ENCODE measurements at regions not wholly inside any gene's neighbourhood (a gene's known extent, or its start where the extent isn't known, plus 50 kb on each side); places are given as distances from the start of the nearest gene placed in this dataset.

- no peak for DNase-seq (ENCODE audit: low read depth, low spot score)
These were observed 338.4 kb downstream of the MN1 start for GRCh38 chr22:27463121-27463660.

DNA sequence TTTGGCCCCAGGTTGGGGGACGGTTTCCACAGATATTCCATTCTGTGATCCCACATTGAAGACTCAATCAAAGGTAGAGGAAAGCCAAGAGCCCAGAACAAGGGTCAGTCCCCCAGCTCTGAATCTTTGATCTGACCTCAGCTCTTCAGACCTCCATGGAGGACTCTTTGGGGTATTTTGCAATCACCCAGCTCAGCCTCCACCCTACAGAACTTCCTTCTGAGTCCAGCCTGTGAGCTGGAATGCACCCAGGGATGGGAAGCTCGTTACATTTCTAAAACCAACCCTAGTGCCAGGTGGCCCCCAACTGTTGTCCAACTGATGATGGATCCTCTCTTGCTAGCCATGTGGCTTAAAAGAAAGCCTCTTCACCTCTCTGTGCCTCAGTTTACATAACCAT is 335.3 kb downstream of the MN1 start:
- DNase-seq (ENCODE audit: low read depth, low spot score): no peak

- no peak for DNase-seq (ENCODE audit: low read depth, low spot score)
These were observed 334.6 kb downstream of the MN1 start for GRCh38 chr22:27466778-27467438.

- DNase-seq (ENCODE audit: low read depth, low spot score): no peak
These were observed 333.8 kb downstream of the MN1 start for GRCh38 chr22:27467711-27468110.

DNA sequence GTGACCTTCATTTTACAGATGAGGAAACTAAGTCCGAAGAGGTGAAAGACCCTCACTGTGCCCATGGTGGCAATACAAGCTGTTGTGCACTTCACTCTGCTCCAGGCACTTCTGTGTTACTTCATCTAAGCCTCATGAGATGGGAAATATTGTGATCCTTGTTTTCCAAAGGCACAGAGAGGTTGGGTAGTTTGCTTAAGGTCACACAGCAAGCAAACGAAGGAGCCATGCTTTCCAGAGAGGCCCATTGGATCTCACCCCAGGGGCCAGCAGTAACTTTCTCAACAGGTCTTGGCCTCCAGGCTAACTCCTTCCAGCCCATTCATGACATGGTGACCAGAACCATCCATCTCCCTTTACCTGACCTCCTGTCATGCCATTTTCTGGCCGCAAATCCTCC is 332.8 kb downstream of the MN1 start:
- DNase-seq (ENCODE audit: low read depth, low spot score): no peak

- DNase-seq (ENCODE audit: low read depth, low spot score): no peak
These were observed 331.3 kb downstream of the MN1 start for GRCh38 chr22:27470169-27470772.

DNA sequence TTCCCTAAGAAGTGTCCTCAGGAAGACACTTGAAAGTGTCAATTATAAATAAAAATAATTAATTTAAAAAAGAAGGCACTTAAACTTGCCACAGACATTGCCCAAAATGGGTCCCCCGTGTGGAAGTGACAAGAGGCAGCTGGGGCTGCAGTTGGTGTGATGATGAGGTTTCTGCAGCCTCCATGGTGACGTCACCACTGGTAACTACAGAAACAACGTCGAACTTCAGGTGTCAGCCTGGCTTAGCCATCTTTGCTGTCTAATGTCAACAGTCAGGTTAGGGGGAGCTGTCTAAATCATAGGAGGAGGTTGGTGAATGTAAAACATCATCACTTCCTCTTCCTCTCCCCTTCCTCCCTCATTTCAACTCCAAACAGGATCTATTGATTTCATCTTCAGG is 328.6 kb downstream of the MN1 start:
- DNase-seq (ENCODE audit: low read depth, low spot score): no peak

GRCh38 chr22:27473533-27473932 is 328.0 kb downstream of the MN1 start:
- DNase-seq (ENCODE audit: low read depth, low spot score): no peak

GRCh38 chr22:27474112-27474571 is 327.4 kb downstream of the MN1 start:
- no peak for DNase-seq (ENCODE audit: low read depth, low spot score)

DNA sequence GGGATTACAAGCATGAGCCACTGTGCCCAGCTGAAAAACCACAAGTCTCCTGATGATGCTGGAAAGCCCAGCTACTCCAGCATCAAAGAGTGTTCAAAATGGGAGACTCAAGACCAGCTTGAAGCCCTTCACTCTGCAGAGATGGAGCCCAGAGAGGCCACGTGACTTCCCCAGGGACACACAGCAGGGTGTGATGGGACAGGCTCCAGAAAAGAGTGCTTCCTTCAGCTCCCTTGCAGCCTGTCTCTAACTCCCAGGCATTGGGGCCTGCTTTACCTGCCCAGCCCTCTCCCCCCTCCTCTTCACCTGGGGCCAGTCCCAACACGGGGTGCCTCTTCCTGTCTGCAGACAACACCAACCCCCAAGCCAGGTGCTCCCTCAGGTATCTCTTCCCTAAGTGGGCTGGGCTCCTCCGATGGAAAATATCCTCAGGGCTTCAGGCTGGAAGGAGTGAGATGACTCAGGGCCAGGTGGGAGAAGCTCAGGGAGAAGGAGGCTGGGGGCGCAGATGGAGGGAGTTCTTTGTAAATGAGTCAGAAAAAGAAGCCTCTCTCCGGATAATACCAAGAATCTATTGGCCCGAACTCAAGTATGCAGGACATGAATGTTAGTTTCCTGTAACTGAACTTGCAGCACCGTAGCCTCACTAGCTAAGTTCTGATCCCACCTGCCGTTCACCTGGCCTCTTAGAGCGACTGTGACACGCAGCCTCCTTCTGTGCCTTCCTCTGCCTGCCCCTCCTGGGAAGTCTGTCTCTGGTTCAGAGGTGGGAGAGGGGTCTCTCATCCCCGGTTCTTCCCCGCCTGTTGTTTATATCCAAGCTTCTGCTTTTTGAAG is 326.6 kb downstream of the MN1 start:
- DNase-seq (ENCODE audit: low read depth, low spot score): peak; percentile 68

GRCh38 chr22:27475548-27475897 is 326.0 kb downstream of the MN1 start:
- no peak for DNase-seq (ENCODE audit: low read depth, low spot score)

DNA sequence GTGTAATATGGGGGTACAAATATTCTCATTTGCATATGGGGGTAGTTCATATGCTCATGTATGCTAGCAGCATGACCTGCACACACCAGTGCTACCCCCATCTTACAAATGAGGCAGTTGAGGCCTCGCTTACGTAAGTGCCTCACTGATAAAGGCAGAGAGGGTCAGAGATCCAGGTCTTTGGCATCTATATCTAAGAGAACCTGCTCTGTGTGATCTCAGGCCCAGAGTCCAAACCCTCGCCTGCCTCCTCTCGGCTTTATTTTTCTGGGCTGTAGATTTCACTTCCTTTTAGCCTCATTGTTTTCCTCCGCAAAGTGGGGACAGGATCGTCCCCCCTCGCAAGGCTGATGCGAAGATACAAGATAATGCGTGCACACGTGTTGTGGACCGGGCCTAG is 325.2 kb downstream of the MN1 start:
- DNase-seq (ENCODE audit: low read depth, low spot score): no peak

- no peak for DNase-seq (ENCODE audit: low read depth, low spot score)
These were observed 324.8 kb downstream of the MN1 start for GRCh38 chr22:27476729-27477128.

DNA sequence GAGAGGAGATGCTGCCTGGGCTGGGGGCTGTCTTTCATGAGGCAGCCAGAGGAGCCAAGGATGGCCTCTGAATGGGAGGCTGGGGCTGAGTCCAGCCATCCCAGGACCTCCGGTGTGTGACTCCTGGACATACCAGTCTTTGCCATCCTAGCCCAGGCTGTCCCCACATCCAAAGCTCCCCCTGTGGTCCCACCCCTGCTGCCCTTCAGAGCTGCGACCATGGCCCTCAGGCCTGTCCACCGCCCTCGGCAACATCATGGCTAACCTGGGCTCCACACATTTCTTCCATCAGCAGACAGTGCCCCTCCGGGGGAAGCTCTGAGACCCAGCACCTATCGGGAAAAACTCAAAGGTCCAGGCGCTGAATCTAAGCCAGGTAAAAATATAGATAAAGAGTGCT is 324.4 kb downstream of the MN1 start:
- no peak for DNase-seq (ENCODE audit: low read depth, low spot score)

DNA sequence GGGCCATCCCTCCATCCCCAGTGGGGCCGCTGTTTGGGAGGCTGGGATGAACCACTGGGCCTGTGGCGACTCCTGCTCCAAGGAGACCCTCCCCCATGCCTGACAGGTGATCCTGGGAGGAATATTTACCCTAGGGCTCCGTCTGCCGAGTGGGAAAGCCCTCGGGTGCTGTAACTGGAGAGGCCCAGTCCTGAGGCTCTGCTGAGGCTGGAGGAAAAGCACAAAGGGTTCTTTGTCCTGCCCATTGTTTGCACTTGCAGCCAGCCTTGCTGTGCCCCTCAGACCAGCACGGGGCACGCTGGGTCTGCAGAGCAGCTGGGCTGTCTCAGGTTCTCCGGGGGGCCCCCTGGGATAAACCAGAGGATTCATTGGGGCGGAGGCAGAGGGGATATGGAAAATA is 321.1 kb downstream of the MN1 start:
- no peak for DNase-seq (ENCODE audit: low read depth, low spot score)

GRCh38 chr22:27482402-27482801 is 319.2 kb downstream of the MN1 start:
- no peak for DNase-seq (ENCODE audit: low read depth, low spot score)

DNA sequence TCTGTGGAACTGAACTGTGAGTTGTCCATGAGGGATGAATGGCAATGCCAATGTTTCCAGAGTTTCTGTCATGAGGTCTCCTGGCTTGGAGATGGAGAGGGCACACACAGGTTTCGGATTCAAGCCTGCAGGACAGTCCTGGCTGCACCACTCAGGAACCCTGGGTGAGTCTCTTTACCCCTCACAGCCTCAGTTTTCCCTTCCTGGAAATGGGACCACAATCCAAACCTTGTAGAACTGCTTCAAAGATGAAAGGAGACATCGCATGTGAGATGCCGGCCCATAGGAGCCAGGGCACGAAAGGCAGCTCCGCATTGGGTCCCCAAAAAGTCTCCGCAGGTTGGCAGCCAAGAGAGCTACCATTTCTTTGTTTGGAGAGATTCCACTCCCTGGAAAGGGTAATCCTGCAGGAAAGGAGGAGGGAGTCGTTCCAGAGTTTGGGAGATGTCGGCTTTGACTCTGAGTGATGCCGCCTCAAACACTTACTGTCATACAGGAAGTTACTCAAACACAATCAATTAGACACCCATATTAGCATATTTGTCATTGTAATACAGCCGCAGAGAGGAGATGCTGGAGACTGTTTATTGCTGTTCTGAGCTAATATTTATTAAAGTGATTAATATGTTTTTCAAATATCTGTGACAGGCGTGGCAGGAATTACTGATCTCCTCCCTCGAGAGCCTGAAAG is 318.3 kb downstream of the MN1 start:
- no peak for DNase-seq (ENCODE audit: low read depth, low spot score)

DNA sequence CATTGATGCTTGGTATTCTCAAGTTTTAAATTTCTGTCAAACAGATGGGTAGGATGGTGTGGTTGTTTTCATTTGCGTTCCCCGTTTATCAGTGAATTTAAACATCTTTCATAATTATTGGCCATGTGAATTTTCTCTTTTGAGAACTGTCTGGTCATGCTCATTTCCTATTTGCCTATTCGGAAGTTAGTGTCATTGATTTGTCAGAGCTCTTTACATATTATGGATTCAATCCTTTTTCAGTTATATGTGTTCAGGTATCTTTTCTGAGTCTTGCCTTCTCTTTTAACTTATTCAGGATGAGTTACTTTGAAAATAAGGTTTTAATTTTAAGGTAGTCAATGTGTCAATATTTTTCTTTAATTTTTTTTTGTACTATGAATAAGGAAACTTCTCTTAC is 315.7 kb downstream of the MN1 start:
- DNase-seq (ENCODE audit: low read depth, low spot score): no peak

DNA sequence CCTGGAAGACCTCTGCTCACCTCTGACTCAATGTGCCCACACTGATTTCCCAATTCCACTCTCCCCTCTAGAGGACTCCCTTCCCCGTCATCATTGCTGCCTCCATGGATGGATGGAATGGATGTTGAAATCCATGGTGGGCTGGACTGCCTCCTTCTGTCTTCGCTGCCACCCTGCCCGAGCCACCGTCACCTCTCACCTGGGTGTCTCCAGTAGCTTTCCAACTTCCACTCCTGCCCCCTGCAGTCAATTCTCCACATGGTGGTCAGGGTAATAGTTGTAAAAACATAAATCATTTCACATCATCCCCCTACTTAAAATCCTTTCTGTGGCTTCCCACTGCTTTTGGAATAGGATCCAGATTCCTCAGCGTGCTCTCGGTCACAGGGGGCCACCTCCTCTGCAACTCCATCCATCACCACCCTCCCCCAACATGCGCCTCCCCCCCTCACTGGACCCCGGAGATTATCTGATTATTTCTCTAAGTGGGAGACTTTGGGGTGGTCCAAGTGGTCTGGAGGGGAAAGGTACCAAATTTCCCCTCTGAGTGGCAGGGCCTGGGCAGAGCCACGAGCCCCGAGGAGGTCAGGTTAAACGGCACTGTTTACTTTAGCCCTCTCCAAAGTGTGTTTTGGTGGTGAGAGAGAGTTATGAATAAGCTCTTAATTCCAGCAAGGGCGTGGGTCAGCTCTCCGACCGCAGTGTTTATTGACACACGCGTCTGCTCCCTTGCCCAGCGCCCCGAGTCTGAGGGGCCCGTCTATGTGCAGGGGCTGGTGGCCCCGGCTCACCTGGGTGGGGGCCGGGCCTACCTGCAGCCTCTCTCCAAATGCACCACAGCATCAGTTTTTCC is 313.7 kb downstream of the MN1 start:
- DNase-seq (ENCODE audit: low read depth, low spot score): no peak

DNA sequence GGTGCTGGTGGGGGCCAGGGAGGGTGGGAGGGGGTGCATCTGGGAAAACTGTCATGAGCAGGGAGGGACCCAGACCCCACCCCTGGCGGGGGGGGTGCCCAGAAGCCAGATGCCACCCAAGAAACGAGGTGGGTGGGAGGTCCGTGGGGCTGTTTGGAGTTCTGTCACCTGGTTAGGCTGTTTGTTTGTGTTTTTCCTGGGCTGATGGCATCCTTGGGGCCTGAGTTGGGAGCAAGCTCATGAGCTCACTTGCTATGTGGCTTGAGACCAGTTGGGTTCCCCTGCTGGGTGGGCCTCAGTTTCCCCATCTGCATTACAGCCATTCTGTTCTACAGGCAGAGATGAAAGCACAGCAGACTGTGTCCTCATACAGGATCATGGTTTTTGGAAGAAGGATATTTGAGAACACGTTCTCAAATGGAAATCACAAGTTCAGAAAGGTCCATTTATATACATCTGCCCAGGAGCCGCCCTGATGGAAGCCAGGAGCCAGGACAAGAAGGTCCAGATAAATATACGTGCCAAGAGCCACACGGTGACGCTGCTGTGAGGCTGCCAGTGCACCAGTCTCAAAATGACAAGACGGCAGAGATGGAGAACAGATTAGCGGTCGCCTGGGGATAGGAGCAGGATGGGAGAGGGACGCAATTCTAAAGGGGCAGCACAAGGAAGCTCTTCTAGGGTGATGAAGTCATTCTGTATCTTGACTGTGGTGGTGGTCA is 312.9 kb downstream of the MN1 start:
- DNase-seq (ENCODE audit: low read depth, low spot score): no peak

Data from pulmonary artery endothelial cell (primary cell).